Transverse colon (tissue), 4 donors: ENCODE measurements at regions not wholly inside any gene's neighbourhood (a gene's known extent, or its start where the extent isn't known, plus 50 kb on each side); places are given as distances from the start of the nearest gene placed in this dataset.

Source experiments
- POLR2A ChIP-seq: fragments of 450-650 bp; IDR thresholded peaks from one replicate; pipeline ENCODE4 v1.6.1; 2016; ENCODE audit warnings: antibody characterized with exemption, mild to moderate bottlenecking, moderate library complexity
- POLR2AphosphoS5 ChIP-seq, 3 donors: sonication (generic); formaldehyde crosslinking; IDR thresholded peaks; one replicate each; pipeline ENCODE4 v1.6.1; 2016; ENCODE audit warnings: antibody characterized with exemption in 3 of 3
- TF ChIP-seq, protein P1 (sequence below), 5 experiments: fragments of 200-600 bp in 3 of 5; fragments of 450-650 bp in 2 of 5; sonication (generic) in 3 of 5; IDR thresholded peaks; 1 replicate in 2 of 5; 2 replicates in 3 of 5; pipeline ENCODE4 v1.5.1; 2016 to 2017; ENCODE audit warnings: antibody characterized with exemption in 5 of 5, inconsistent platforms in 3 of 5, mild to moderate bottlenecking in 2 of 5, moderate library complexity in 1 of 5

DNA sequence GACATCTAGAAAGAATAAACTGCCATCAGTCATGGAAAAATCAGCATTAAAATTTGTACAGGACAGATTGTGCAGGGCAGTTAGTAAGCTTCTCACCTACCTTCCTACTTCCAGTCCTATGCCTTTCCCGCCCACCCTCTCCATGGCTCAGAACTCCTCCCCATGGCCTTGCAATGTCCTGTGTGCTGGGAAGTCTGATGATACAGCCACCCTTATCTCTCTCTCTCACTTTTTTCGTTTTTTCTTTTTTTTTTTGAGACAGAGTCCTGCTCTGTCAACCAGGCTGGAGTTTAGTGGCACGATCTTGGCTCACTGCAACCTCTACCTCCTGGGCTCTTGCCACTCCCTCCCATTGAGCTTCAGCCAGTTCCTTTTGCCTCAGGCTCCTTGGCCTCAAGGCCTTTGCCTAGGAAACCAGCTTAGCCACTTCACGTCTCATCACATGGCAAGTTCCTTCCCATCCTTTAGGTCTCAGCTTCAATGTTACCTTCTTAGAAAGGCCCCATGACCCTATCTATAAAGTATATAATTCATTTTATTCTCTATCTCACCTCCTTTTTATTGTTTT lies 259.7 kb downstream of the NKX6-1 start:
- no peak for TF ChIP-seq POLR2AphosphoS5 (IDR thresholded peaks at IDR 0.05)
- TF ChIP-seq, protein P1, sequence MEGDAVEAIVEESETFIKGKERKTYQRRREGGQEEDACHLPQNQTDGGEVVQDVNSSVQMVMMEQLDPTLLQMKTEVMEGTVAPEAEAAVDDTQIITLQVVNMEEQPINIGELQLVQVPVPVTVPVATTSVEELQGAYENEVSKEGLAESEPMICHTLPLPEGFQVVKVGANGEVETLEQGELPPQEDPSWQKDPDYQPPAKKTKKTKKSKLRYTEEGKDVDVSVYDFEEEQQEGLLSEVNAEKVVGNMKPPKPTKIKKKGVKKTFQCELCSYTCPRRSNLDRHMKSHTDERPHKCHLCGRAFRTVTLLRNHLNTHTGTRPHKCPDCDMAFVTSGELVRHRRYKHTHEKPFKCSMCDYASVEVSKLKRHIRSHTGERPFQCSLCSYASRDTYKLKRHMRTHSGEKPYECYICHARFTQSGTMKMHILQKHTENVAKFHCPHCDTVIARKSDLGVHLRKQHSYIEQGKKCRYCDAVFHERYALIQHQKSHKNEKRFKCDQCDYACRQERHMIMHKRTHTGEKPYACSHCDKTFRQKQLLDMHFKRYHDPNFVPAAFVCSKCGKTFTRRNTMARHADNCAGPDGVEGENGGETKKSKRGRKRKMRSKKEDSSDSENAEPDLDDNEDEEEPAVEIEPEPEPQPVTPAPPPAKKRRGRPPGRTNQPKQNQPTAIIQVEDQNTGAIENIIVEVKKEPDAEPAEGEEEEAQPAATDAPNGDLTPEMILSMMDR (IDR thresholded peaks at IDR 0.05): no peak
- TF ChIP-seq POLR2A: no peak
